K562 (cell line): ENCODE measurements at regions not wholly inside any gene's neighbourhood (a gene's known extent, or its start where the extent isn't known, plus 50 kb on each side); places are given as distances from the start of the nearest gene placed in this dataset.

Experiments
- ATAC-seq: fragments of 200-7000 bp; cut with Tn5 transposase; 3 replicates; pipeline ENCODE4 v1.9.1; 2020; ENCODE audit warnings: moderate library complexity
- BruUV-seq: library from RNA; stranded (reverse); fragments of 400-500 nt; replicated peaks from 2 replicates; lab custom pipeline; 2021; lab: Mats Ljungman, UMichigan
- CTCF ChIA-PET: fragments of 300-600 bp; formaldehyde crosslinking; extraction: SDS; loops from one replicate; lab custom pipeline; 2021; ENCODE audit warnings: low intra/inter-chr PET ratio; lab: Yijun Ruan, JAX
- POLR2A ChIA-PET: fragments of 300-600, 350-650 bp; sonication (Branson Sonifier 250); formaldehyde crosslinking; extraction: SDS; loops from one replicate; lab custom pipeline; 2021; ENCODE audit warnings: antibody characterized with exemption, inconsistent platforms; lab: Yijun Ruan, JAX
- DNase-seq, 4 experiments: peaks; one replicate each; pipeline versions ENCODE4 v3.0.0 to v3.0.0-alpha.2; 2011 to 2018; ENCODE audit warnings: low spot score in 3 of 4, mixed read lengths in 3 of 4; ENCODE audit errors: extremely low read depth in 1 of 4
- FAIRE-seq: peaks from 2 replicates; lab custom pipeline; 2011; peaks lifted over from hg19 to GRCh38; lab: Jason Lieb, UNC
- H2AFZ ChIP-seq: 2 replicates; pipeline ENCODE4 v1.6.0; 2011; ENCODE audit warnings: low read depth, low read length, control low read depth, inconsistent platforms
- H3K27ac ChIP-seq: fragments of 200-600 bp; 3 replicates; pipeline ENCODE4 v1.8.0; 2011; ENCODE audit warnings: low read depth, mild to moderate bottlenecking, control low read depth, inconsistent platforms, low read length, moderate library complexity, mixed read lengths; ENCODE audit errors: extremely low read depth
- H3K27me3 ChIP-seq, 2 experiments: fragments of 300-600 bp in 1 of 2; 2 replicates in 1 of 2; 3 replicates in 1 of 2; pipeline versions ENCODE4 v1.6.0 to v1.8.0; 2011; ENCODE audit warnings: inconsistent platforms in 2 of 2, low read length in 2 of 2, mild to moderate bottlenecking in 1 of 2, mixed read lengths in 1 of 2, moderate library complexity in 1 of 2; ENCODE audit not compliant: control insufficient read depth in 2 of 2, insufficient read depth in 2 of 2
- H3K36me3 ChIP-seq: fragments of 300-600 bp; 3 replicates; pipeline ENCODE4 v1.8.0; 2011; ENCODE audit warnings: mild to moderate bottlenecking, low read length, inconsistent platforms; ENCODE audit not compliant: control insufficient read depth, insufficient read depth
- H3K4me1 ChIP-seq, 2 experiments: fragments of 200-600 bp in 1 of 2; replicated peaks in 1 of 2; 2 replicates in 1 of 2; 3 replicates in 1 of 2; pipeline versions ENCODE4 v1.5.1 to v1.8.0; 2011; ENCODE audit warnings: inconsistent platforms in 2 of 2, low read length in 2 of 2, mild to moderate bottlenecking in 1 of 2, mixed read lengths in 1 of 2, moderate library complexity in 1 of 2; ENCODE audit not compliant: control insufficient read depth in 2 of 2, insufficient read depth in 2 of 2
- H3K4me2 ChIP-seq: 2 replicates; pipeline ENCODE4 v1.6.1; 2011; ENCODE audit warnings: low read length, control low read depth, inconsistent platforms, mixed read lengths; ENCODE audit not compliant: insufficient read depth
- H3K4me3 ChIP-seq: fragments of 200-600 bp; sonication (generic), shearing (Covaris generic); 2 replicates; pipeline ENCODE4 v1.5.1; 2016; ENCODE audit warnings: control low read depth, inconsistent platforms
- H3K79me2 ChIP-seq: fragments of 200-600 bp; 3 replicates; pipeline ENCODE4 v1.8.0; 2011; ENCODE audit warnings: low read length, inconsistent platforms; ENCODE audit not compliant: control insufficient read depth, insufficient read depth
- H3K9ac ChIP-seq, 2 experiments: 2 replicates each; pipeline versions ENCODE4 v1.6.0 to v1.6.1; 2011; ENCODE audit warnings: low read depth in 2 of 2, low read length in 2 of 2, control low read depth in 1 of 2, inconsistent platforms in 1 of 2, mild to moderate bottlenecking in 1 of 2, mixed read lengths in 1 of 2; ENCODE audit not compliant: insufficient read depth in 1 of 2
- H3K9me1 ChIP-seq: one replicate; pipeline ENCODE4 v1.6.0; 2011; ENCODE audit warnings: inconsistent platforms, mild to moderate bottlenecking, low read length, moderate library complexity; ENCODE audit not compliant: control insufficient read depth, insufficient read depth
- H3K9me3 ChIP-seq: replicated peaks from 2 replicates; pipeline ENCODE4 v1.5.1; 2011; ENCODE audit warnings: low read depth, low read length, inconsistent platforms; ENCODE audit not compliant: control insufficient read depth, insufficient read depth
- H4K20me1 ChIP-seq: replicated peaks from 2 replicates; pipeline ENCODE4 v1.6.1; 2011; ENCODE audit warnings: low read length, inconsistent platforms, mixed read lengths; ENCODE audit not compliant: control insufficient read depth, insufficient read depth
- DDX20 ChIP-seq: fragments of 450-650 bp; IDR thresholded peaks from 2 replicates; pipeline ENCODE4 v1.6.1; 2016; ENCODE audit warnings: missing genetic modification characterization, low read depth, mild to moderate bottlenecking, missing compliant biosample characterization, moderate library complexity
- DPF2 ChIP-seq: fragments of 450-650 bp; IDR thresholded peaks from 2 replicates; pipeline ENCODE4 v1.6.1; 2016
- E2F5 ChIP-seq: sonication (generic); formaldehyde crosslinking; IDR thresholded peaks from 2 replicates; pipeline ENCODE4 v1.8.0; 2022; ENCODE audit warnings: mild to moderate bottlenecking, missing genetic modification reagents
- EZH2 ChIP-seq: IDR thresholded peaks from 2 replicates; pipeline ENCODE4 v1.6.1; 2012; ENCODE audit warnings: low read depth, mild to moderate bottlenecking, inconsistent platforms, low read length, borderline replicate concordance
- FOXA3 ChIP-seq, 2 experiments: fragments of 450-650 bp in 1 of 2; sonication (generic) in 1 of 2; formaldehyde crosslinking; IDR thresholded peaks in 1 of 2; conservative IDR thresholded peaks in 1 of 2; 2 replicates each; pipeline versions ENCODE4 v1.4.0 to v1.8.0; 2020 to 2022; ENCODE audit warnings: mild to moderate bottlenecking in 2 of 2, missing genetic modification reagents in 1 of 2
- SIX5 ChIP-seq, 2 experiments: IDR thresholded peaks; 2 replicates each; pipeline ENCODE4 v1.6.1; 2011; ENCODE audit warnings: low read length in 2 of 2, borderline replicate concordance in 1 of 2, low read depth in 1 of 2, mild to moderate bottlenecking in 1 of 2, moderate library complexity in 1 of 2; ENCODE audit not compliant: insufficient read depth in 1 of 2
- SNIP1 ChIP-seq: fragments of 450-650 bp; IDR thresholded peaks from 2 replicates; pipeline ENCODE4 v1.7.1; 2017; ENCODE audit warnings: low read depth, mild to moderate bottlenecking
- TAF1 ChIP-seq: IDR thresholded peaks from 2 replicates; pipeline ENCODE4 v1.6.1; 2011; ENCODE audit warnings: mild to moderate bottlenecking, low read length, moderate library complexity; ENCODE audit not compliant: insufficient read depth, control insufficient read depth, severe bottlenecking; ENCODE audit errors: extremely low read depth
- UBTF ChIP-seq, 2 experiments: IDR thresholded peaks; 2 replicates each; pipeline ENCODE4 v1.6.1; 2012; ENCODE audit warnings: improper control_type of control experiment in 2 of 2, low read depth in 2 of 2, low read length in 2 of 2, borderline replicate concordance in 1 of 2
- ZHX1 ChIP-seq: fragments of 150-350 bp; conservative IDR thresholded peaks from 2 replicates; pipeline ENCODE4 v1.6.1; 2014; ENCODE audit warnings: low read length
- ZNF143 ChIP-seq: sonication (generic); formaldehyde crosslinking; IDR thresholded peaks from 2 replicates; pipeline ENCODE4 v1.9.0; 2022; ENCODE audit warnings: mild to moderate bottlenecking, missing genetic modification reagents
- ZNF311 ChIP-seq: fragments of 250-450 bp; sonication (Bioruptor Pico); IDR thresholded peaks from 2 replicates; pipeline ENCODE4 v1.4.0; 2020; ENCODE audit warnings: mild to moderate bottlenecking, moderate library complexity
- ZNF354B ChIP-seq: fragments of 250-450 bp; sonication (Bioruptor Pico); IDR thresholded peaks from 2 replicates; pipeline ENCODE4 v1.4.0; 2020
- ZNF561 ChIP-seq: fragments of 450-650 bp; formaldehyde crosslinking; conservative IDR thresholded peaks from 2 replicates; pipeline ENCODE4 v1.4.0; 2020; ENCODE audit warnings: mild to moderate bottlenecking, moderate library complexity
- WGBS: fragments of 100-300 bp; shearing (Covaris generic); methylation state at CpG from one replicate; pipeline ENCODE4 v1.1.6; 2016; ENCODE audit warnings: low coverage, mixed read lengths; ENCODE audit not compliant: insufficient coverage; ENCODE audit errors: missing lambda C conversion rate; 5-methylcytosine and 5-hydroxymethylcytosine counted together
- in situ Hi-C: fragments of 300-500 bp; cut with MboI; formaldehyde crosslinking; loops from 4 replicates; pipeline ENCODE4 v1.15.0; 2018; ENCODE audit warnings: inconsistent platforms, mixed read lengths
- intact Hi-C: fragments of 100-400 bp; cut with micrococcal nuclease; formaldehyde crosslinking; loops from 2 replicates; pipeline ENCODE4 v1.14.2; 2022

- CTCF ChIA-PET, result no interaction called here
- no TSS peak for BruUV-seq
- no peaks in the 10 kb centered on the region for H3K9me1 ChIP-seq
- H3K4me3 ChIP-seq, result no peak overlapping the region
- POLR2A ChIA-PET, result no interaction called here
- FAIRE-seq (no peak), ATAC-seq (no peak), DNase-seq (no peak)
- no peaks in the 10 kb centered on the region for H3K27me3 ChIP-seq
- intact Hi-C loops, result no loop called here
- H3K79me2 ChIP-seq, result no peaks in the 10 kb centered on the region
- H2AFZ ChIP-seq, result no peak overlapping the region
- H3K27ac ChIP-seq, result no peak overlapping the region
- 0% methylated on average over 2 of the region's 2 CpGs for WGBS
- no peaks in the 10 kb centered on the region for H3K36me3 ChIP-seq
- H3K4me2 ChIP-seq, result no peak overlapping the region
- no peaks in the 10 kb centered on the region for H4K20me1 ChIP-seq
- in situ Hi-C loops, result no loop called here
- 0 out of 2 replicates have a peak, but pooled peaks cover 3% of the 10 kb centered on the region for H3K9me3 ChIP-seq
- no peaks in the 10 kb centered on the region for H3K4me1 ChIP-seq
- TF ChIP-seq SNIP1 (no peak), FOXA3 (CRISPR knock-in tag; conservative IDR thresholded peaks at IDR 0.05 in 1 of 2, IDR thresholded peaks at IDR 0.05 in 1 of 2) (no peak), ZNF354B (no peak), ZNF143 (CRISPR knock-in tag) (no peak), E2F5 (no peak), ZNF311 (no peak), ZHX1 (no peak), EZH2 (no peak), UBTF (IDR thresholded peaks at IDR 0.05; ENCODE audit: borderline replicate concordance in 1 of 2, low read depth in 2 of 2, low read length in 2 of 2) (no peak), TAF1 (no peak), ZNF561 (CRISPR knock-in tag) (no peak), SIX5 (IDR thresholded peaks at IDR 0.05; ENCODE audit: borderline replicate concordance in 1 of 2, insufficient read depth in 1 of 2, low read depth in 1 of 2, low read length in 2 of 2) (no peak), DDX20 (tag) (no peak), DPF2 (no peak)
- H3K9ac ChIP-seq, result no peak overlapping the region
Measured at GRCh38 chr5:106959387-106959786, 711.4 kb downstream of the EFNA5 start.
